GM19468 (cell line): ENCODE measurements at regions not wholly inside any gene's neighbourhood (a gene's known extent, or its start where the extent isn't known, plus 50 kb on each side); places are given as distances from the start of the nearest gene placed in this dataset.

ENCODE experiments used
- ATAC-seq: cut with Tn5 transposase; IDR thresholded peaks from one replicate; pipeline ENCODE4 v1.9.1; 2021; ENCODE audit warnings: mild to moderate bottlenecking, moderate library complexity, moderate number of reproducible peaks; ENCODE audit not compliant: unreplicated experiment; ENCODE audit errors: extremely low read depth

GRCh38 chr20:40497899-40498691 lies 190.9 kb downstream of the MAFB start:
- no peak for ATAC-seq

- ATAC-seq: no peak
Measured at GRCh38 chr20:40495956-40496355, 193.1 kb downstream of the MAFB start.

GRCh38 chr20:40494248-40494647 lies 194.8 kb downstream of the MAFB start:
- ATAC-seq: no peak

- ATAC-seq: no peak
Measured at GRCh38 chr20:40493549-40493948, 195.5 kb downstream of the MAFB start.

- ATAC-seq: no peak
Measured at GRCh38 chr20:40493071-40493470, 196.0 kb downstream of the MAFB start.

GRCh38 chr20:40491009-40491590 lies 197.9 kb downstream of the MAFB start:
- ATAC-seq: no peak

- no peak for ATAC-seq
Measured at GRCh38 chr20:40489886-40490285, 199.2 kb downstream of the MAFB start.

- no peak for ATAC-seq
Measured at GRCh38 chr20:40488401-40488800, 200.6 kb downstream of the MAFB start.

GRCh38 chr20:40486297-40486696 lies 202.7 kb downstream of the MAFB start:
- ATAC-seq: no peak

- ATAC-seq: no peak
Measured at GRCh38 chr20:40481743-40482458, 207.1 kb downstream of the MAFB start.

GRCh38 chr20:40481337-40481736 lies 207.7 kb downstream of the MAFB start:
- no peak for ATAC-seq

GRCh38 chr20:40477805-40478204 lies 211.2 kb downstream of the MAFB start:
- no peak for ATAC-seq

- no peak for ATAC-seq
Measured at GRCh38 chr20:40476461-40476860, 212.6 kb downstream of the MAFB start.

GRCh38 chr20:40472905-40473304 lies 216.1 kb downstream of the MAFB start:
- ATAC-seq: no peak

- no peak for ATAC-seq
Measured at GRCh38 chr20:40471261-40471629, 217.8 kb downstream of the MAFB start.

- no peak for ATAC-seq
Measured at GRCh38 chr20:40470445-40471260, 218.4 kb downstream of the MAFB start.

- no peak for ATAC-seq
Measured at GRCh38 chr20:40468759-40469158, 220.3 kb downstream of the MAFB start.

GRCh38 chr20:40467703-40468411 lies 221.2 kb downstream of the MAFB start:
- no peak for ATAC-seq

GRCh38 chr20:40467067-40467466 lies 222.0 kb downstream of the MAFB start:
- no peak for ATAC-seq

GRCh38 chr20:40464731-40465208 lies 224.3 kb downstream of the MAFB start:
- ATAC-seq: no peak
